Activated B cell treated with CpG ODN at 0.5 μM for 24 hours (primary cell): ENCODE measurements at regions not wholly inside any gene's neighbourhood (a gene's known extent, or its start where the extent isn't known, plus 50 kb on each side); places are given as distances from the start of the nearest gene placed in this dataset.

Source experiments
- ATAC-seq: fragments of 200-7000 bp; cut with Tn5 transposase; one replicate; pipeline ENCODE4 v1.10.0; 2021; ENCODE audit warnings: low read depth, mild to moderate bottlenecking, moderate library complexity
- CTCF ChIA-PET: fragments of 350-600 bp; sonication (Branson Sonifier 250); formaldehyde crosslinking; loops from one replicate; lab custom pipeline; 2021; ENCODE audit warnings: antibody characterized with exemption; lab: Charles Lee
- POLR2A ChIA-PET: fragments of 350-600 bp; sonication (Branson Sonifier 250); formaldehyde crosslinking; loops from one replicate; lab custom pipeline; 2021; ENCODE audit warnings: antibody characterized with exemption; lab: Charles Lee
- DNase-seq: peaks from one replicate; pipeline ENCODE4 v3.0.0; 2022
- H3K27ac Mint-ChIP-seq: one replicate; pipeline ENCODE4 v1.8.0; 2020; ENCODE audit warnings: mixed read lengths
- H3K27me3 Mint-ChIP-seq: one replicate; pipeline ENCODE4 v1.8.0; 2021; ENCODE audit warnings: mixed read lengths
- H3K36me3 Mint-ChIP-seq: one replicate; pipeline ENCODE4 v1.8.0; 2021; ENCODE audit warnings: low read depth, mixed read lengths
- H3K4me1 Mint-ChIP-seq: one replicate; pipeline ENCODE4 v1.8.0; 2021; ENCODE audit warnings: mixed read lengths
- H3K4me3 Mint-ChIP-seq: one replicate; pipeline ENCODE4 v1.8.0; 2020; ENCODE audit warnings: mild to moderate bottlenecking, mixed read lengths
- H3K9me3 Mint-ChIP-seq: one replicate; pipeline ENCODE4 v1.8.0; 2020; ENCODE audit warnings: mixed read lengths
- intact Hi-C: fragments of 100-400 bp; cut with micrococcal nuclease; formaldehyde crosslinking; loops from one replicate; pipeline ENCODE4 v1.15.1; 2024
- TF ChIP-seq, protein P1 (sequence below): fragments of 200-600 bp; IDR thresholded peaks from one replicate; pipeline ENCODE4 v1.8.0; 2022; ENCODE audit warnings: antibody characterized with exemption, mild to moderate bottlenecking

DNA sequence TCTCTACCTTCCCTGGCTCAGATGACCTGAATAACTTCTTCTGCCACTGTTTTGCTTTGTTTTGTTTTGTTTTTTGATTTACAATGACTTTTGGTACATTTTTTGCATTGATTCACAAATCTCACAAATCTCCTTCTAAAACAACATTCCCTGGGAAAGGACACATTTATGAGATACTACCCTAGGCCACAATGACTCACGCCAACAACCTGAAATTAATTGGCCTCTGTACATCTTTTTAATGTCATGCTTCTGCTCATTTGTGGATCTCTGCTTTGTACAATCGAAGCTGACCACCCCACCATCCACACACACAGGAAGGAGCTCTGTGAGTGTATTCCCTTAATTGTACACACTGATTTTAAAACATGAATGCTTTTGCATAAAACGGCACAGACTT lies 156.7 kb upstream of the PFKP start:
- ATAC-seq (no peak), DNase-seq (no peak)
- TF ChIP-seq, protein P1, sequence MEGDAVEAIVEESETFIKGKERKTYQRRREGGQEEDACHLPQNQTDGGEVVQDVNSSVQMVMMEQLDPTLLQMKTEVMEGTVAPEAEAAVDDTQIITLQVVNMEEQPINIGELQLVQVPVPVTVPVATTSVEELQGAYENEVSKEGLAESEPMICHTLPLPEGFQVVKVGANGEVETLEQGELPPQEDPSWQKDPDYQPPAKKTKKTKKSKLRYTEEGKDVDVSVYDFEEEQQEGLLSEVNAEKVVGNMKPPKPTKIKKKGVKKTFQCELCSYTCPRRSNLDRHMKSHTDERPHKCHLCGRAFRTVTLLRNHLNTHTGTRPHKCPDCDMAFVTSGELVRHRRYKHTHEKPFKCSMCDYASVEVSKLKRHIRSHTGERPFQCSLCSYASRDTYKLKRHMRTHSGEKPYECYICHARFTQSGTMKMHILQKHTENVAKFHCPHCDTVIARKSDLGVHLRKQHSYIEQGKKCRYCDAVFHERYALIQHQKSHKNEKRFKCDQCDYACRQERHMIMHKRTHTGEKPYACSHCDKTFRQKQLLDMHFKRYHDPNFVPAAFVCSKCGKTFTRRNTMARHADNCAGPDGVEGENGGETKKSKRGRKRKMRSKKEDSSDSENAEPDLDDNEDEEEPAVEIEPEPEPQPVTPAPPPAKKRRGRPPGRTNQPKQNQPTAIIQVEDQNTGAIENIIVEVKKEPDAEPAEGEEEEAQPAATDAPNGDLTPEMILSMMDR, result no peak
- ChIA-PET POLR2A (no interaction called here), CTCF (no interaction called here)
- Mint-ChIP-seq H3K4me3 (no peak overlapping the region), H3K27ac (no peak overlapping the region), H3K9me3 (no peaks in the 10 kb centered on the region), H3K27me3 (peaks cover 12% of the 10 kb centered on the region), H3K36me3 (no peaks in the 10 kb centered on the region), H3K4me1 (no peaks in the 10 kb centered on the region)
- intact Hi-C loops, result no loop called here

DNA sequence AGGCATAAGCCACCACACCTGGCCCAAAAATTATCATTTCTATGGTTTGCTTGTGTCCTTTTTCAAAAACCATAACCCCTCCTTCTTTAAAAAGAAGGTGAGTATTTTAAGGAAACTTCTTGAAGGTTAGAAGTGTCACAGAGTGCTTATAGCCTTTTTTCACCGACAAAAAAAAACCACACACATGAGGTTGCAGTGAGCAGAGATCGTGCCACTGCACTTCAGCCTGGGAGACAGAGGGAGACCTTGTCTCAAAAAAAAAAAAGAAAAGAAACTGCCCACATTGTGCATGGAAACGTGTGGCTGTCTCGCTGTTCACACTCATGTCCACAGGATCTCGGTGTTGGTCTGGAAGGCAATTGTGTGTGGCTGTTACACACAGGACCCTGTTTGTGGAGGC lies 157.4 kb upstream of the PFKP start:
- no peaks in the 10 kb centered on the region for H3K4me1 Mint-ChIP-seq
- H3K4me3 Mint-ChIP-seq, result no peak overlapping the region
- CTCF ChIA-PET, result no interaction called here
- intact Hi-C loops, result no loop called here
- POLR2A ChIA-PET, result no interaction called here
- no peak for DNase-seq
- H3K36me3 Mint-ChIP-seq, result no peaks in the 10 kb centered on the region
- TF ChIP-seq, protein P1, result no peak
- H3K27me3 Mint-ChIP-seq, result peaks cover 11% of the 10 kb centered on the region
- H3K27ac Mint-ChIP-seq, result no peak overlapping the region
- ATAC-seq, result no peak
- H3K9me3 Mint-ChIP-seq, result no peaks in the 10 kb centered on the region

DNA sequence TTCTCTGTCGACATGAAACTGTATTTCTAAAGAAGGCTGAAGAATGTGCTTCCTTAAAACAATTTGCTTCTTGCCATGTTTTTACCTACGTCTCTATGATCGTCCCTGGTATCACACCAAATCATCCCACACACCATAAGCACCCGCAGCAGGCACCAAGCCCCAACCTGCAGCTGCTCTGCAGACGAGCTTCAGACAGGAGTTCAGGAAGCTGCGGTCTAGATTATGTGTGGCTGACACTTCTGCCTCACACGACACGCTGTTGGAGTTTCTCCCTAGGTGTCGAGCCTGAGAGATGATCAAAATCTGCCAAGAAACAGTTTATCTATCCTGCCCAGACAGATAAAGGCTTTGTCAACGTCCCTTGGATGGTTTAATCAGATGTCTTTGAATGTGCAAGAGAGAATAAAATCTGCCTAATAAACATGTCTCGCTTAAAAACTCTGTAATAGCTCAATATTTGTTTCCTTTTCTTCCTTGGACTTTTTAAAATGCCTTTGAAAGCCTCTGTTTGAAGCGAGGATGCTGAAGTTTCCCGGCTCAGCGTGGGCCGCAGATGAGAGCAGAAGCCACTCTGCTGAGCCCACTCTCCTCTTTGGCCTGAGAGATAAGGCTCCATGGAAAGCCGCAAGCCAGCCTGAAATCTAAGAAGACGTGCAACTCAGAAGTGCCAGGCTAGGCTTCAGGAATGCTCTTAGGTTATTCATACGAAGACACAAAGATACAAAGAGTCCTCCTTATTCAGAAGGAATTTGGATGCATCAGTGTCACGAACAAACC lies 158.3 kb upstream of the PFKP start:
- no peak for DNase-seq
- TF ChIP-seq, protein P1, result no peak
- ChIA-PET CTCF (no interaction called here), POLR2A (no interaction called here)
- Mint-ChIP-seq H3K4me3 (no peak overlapping the region), H3K9me3 (no peaks in the 10 kb centered on the region), H3K4me1 (no peaks in the 10 kb centered on the region), H3K27me3 (peaks cover 8% of the 10 kb centered on the region), H3K27ac (no peak overlapping the region), H3K36me3 (no peaks in the 10 kb centered on the region)
- no peak for ATAC-seq
- intact Hi-C loops, result no loop called here

DNA sequence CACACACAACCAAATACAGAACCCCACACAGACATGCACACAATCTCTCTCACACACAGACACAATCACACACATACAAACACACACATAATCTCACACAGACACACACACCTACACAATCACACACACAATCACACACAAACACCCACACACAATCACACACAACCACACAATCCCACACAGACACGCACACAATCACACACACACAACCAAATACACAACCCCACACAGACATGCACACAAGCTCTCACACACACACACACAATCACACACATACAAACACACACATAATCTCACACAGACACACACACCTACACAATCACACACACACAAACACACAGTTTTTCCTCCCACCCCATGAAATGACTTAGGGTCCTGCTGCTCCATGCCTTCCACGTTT lies 160.4 kb upstream of the PFKP start:
- Mint-ChIP-seq H3K4me3 (no peak overlapping the region), H3K36me3 (no peaks in the 10 kb centered on the region), H3K9me3 (no peaks in the 10 kb centered on the region), H3K27ac (no peak overlapping the region), H3K4me1 (no peaks in the 10 kb centered on the region), H3K27me3 (peaks cover 11% of the 10 kb centered on the region)
- ATAC-seq (no peak), DNase-seq (no peak)
- POLR2A ChIA-PET, result no interaction called here
- TF ChIP-seq, protein P1, result no peak
- intact Hi-C loops, result no loop called here
- CTCF ChIA-PET, result no interaction called here

DNA sequence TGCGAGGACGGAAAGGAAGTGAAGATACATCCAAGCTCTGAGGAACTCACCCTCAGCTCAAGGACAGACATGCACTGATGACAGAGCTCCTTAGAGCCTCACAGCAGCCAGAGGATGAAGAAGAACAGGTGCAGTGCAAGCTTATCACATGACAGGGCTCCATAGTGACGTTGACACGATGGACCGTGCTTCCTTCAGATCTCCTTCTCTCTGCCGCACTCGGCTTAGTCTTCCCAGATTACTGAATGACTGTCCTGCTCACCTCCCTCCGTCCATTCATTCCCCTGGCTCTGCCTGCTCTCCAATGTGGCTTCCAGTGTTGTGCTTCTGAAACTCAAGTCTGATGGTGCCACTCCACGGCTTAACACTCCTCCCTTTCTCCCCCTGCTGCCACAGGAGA lies 161.5 kb upstream of the PFKP start:
- ATAC-seq (no peak), DNase-seq (no peak)
- Mint-ChIP-seq H3K27ac (no peak overlapping the region), H3K4me1 (no peaks in the 10 kb centered on the region), H3K27me3 (peaks cover 11% of the 10 kb centered on the region), H3K4me3 (no peak overlapping the region), H3K9me3 (no peaks in the 10 kb centered on the region), H3K36me3 (no peaks in the 10 kb centered on the region)
- ChIA-PET CTCF (no interaction called here), POLR2A (no interaction called here)
- intact Hi-C loops, result no loop called here
- TF ChIP-seq, protein P1, result no peak
